ENCODE measurements at regions not wholly inside any gene's neighbourhood (a gene's known extent, or its start where the extent isn't known, plus 50 kb on each side); places are given as distances from the start of the nearest gene placed in this dataset.

DNA sequence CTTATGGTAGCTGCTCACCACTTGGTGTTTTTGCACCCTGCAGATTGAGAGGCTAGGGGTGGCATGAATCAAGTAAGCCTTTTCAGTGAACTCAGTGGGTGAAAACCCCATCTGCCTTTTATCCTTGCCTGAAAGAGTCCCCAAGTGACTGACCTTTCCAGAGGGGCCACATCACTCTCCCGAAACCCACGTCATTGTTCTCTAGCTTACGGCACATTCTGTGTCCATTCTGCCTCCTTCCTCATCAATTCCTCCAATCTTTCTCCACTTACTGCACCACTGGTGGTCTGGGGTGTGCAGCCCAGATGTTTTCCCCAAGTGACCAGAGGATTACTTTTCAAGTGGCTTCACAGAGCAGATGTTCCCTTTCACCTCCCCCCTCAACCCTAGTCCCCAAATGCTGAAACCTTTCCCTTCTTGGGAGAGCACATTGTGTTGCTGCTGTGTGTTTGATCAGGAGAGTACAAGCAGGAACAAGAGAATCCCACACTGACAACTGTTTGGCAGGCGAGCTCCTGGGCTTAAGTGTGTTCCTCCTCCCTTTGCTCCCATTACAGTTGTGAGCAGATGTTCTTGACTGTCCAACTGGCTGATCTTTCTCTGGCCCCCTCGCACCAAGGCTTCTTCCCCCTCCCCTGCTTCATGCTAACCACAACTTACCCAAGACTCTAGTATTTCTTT is 138.0 kb upstream of the IGF1 start:
- no peak for TF ChIP-seq POLR2A (IDR thresholded peaks at IDR 0.05; ENCODE audit: low read depth, low read length)
- TF ChIP-seq POU2F2 (IDR thresholded peaks at IDR 0.05; ENCODE audit: low read depth, low read length): no peak
- no peak for TF ChIP-seq PAX5 (IDR thresholded peaks at IDR 0.05; ENCODE audit: insufficient read depth, low read length, severe bottlenecking)
- TF ChIP-seq POLR2AphosphoS5 (IDR thresholded peaks at IDR 0.05; ENCODE audit: low read depth, low read length): no peak
- no peak for TF ChIP-seq SPI1 (IDR thresholded peaks at IDR 0.05; ENCODE audit: low read depth, low read length)
- no peak for TF ChIP-seq TAF1 (IDR thresholded peaks at IDR 0.05; ENCODE audit: low read depth, low read length)
- DNase-seq (ENCODE audit: insufficient read length, low spot score) (no peak), FAIRE-seq (no peak)

DNA sequence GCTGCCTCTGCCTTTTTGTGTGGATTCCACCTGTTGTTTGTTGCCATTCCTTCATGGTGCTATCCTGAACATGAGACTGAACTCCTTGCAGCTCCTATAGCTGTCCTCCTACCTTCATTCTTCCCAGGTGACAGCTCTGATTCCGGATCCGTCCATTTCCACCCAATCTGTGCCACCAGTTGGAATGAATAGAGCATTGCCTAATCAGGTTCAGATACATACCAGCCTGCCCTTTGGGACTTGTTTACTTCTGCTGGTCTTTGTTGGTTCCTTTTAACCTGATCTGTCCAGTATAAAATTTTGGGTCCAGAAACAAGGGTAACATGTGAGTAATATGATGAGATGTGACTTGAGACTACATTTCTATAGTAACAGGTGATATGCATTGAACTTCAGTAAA is 136.3 kb upstream of the IGF1 start:
- TF ChIP-seq SPI1 (IDR thresholded peaks at IDR 0.05; ENCODE audit: low read depth, low read length) (no peak), POLR2AphosphoS5 (IDR thresholded peaks at IDR 0.05; ENCODE audit: low read depth, low read length) (no peak), TAF1 (IDR thresholded peaks at IDR 0.05; ENCODE audit: low read depth, low read length) (no peak), PAX5 (IDR thresholded peaks at IDR 0.05; ENCODE audit: insufficient read depth, low read length, severe bottlenecking) (no peak), POU2F2 (IDR thresholded peaks at IDR 0.05; ENCODE audit: low read depth, low read length) (no peak), POLR2A (IDR thresholded peaks at IDR 0.05; ENCODE audit: low read depth, low read length) (no peak)
- DNase-seq (ENCODE audit: insufficient read length, low spot score): no peak
- FAIRE-seq: no peak

DNA sequence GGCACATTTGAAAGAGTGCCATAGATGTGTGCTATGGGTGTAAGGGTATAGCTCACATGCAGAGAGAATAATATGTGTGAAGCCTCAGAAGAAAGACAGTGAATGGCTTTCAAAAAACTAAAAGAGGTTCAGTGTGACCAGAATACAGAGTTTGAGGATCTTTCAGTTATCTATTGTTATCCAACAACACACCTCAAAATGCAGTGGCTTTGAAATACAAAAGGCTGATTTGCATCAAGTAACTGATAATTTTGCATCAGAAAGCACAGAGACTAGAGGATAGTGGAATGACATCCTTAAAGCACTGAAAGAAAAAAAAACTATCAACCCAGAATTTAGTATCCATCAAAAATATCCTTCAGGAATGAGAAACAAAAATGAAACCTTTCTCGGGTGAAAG is 131.6 kb upstream of the IGF1 start:
- FAIRE-seq: no peak
- TF ChIP-seq POU2F2 (IDR thresholded peaks at IDR 0.05; ENCODE audit: low read depth, low read length): no peak
- no peak for TF ChIP-seq TAF1 (IDR thresholded peaks at IDR 0.05; ENCODE audit: low read depth, low read length)
- TF ChIP-seq SPI1 (IDR thresholded peaks at IDR 0.05; ENCODE audit: low read depth, low read length): no peak
- TF ChIP-seq POLR2A (IDR thresholded peaks at IDR 0.05; ENCODE audit: low read depth, low read length): no peak
- no peak for TF ChIP-seq PAX5 (IDR thresholded peaks at IDR 0.05; ENCODE audit: insufficient read depth, low read length, severe bottlenecking)
- TF ChIP-seq POLR2AphosphoS5 (IDR thresholded peaks at IDR 0.05; ENCODE audit: low read depth, low read length): no peak

DNA sequence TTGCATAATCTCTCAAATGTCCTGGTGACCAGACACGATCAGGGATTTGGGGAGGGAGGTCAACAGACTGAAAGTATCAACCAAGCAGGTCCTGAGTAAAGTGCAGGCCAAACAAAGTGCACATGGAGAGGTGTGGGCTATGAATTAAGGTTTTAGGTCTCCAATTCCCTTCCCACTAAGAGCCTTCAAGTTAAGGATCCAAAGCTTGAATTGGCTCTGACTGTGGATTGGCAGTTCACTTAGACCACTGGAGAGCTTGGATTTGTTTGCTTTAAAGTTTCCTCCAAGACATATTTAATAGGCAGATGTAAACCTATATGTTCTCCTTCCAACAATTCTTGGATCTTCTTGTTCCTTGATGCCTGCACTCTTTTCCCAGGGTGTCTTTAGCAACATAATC is 129.6 kb upstream of the IGF1 start:
- DNase-seq (ENCODE audit: insufficient read length, low spot score): no peak
- FAIRE-seq: no peak
- TF ChIP-seq TAF1 (IDR thresholded peaks at IDR 0.05; ENCODE audit: low read depth, low read length) (no peak), POLR2A (IDR thresholded peaks at IDR 0.05; ENCODE audit: low read depth, low read length) (no peak), POU2F2 (IDR thresholded peaks at IDR 0.05; ENCODE audit: low read depth, low read length) (no peak), SPI1 (IDR thresholded peaks at IDR 0.05; ENCODE audit: low read depth, low read length) (no peak), POLR2AphosphoS5 (IDR thresholded peaks at IDR 0.05; ENCODE audit: low read depth, low read length) (no peak), PAX5 (IDR thresholded peaks at IDR 0.05; ENCODE audit: insufficient read depth, low read length, severe bottlenecking) (no peak)

More for the DNA sequence above, 131.6 kb upstream of the IGF1 start:
- no peak for DNase-seq (ENCODE audit: insufficient read length, low spot score)

DNA sequence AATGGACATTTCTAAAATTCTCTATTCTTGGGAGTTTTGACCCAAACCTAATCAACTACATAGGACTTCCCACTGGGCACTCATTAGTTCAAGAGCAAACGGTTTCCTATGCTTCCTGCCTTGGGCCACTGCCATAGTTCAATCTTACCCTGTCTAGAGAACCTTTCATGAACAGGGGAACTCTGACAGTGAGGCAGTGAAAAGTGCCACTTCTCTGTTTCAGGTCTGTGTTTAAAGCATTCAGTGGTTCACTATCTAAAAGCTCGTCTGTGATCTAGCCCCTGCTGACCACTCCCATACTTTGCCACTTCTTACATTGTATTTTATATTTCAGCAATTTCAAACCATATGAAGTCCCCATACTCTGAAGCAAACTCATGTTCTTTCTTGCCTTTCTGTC is 122.7 kb upstream of the IGF1 start:
- TF ChIP-seq SPI1 (IDR thresholded peaks at IDR 0.05; ENCODE audit: low read depth, low read length): peak; percentile 78
- TF ChIP-seq POLR2A (IDR thresholded peaks at IDR 0.05; ENCODE audit: low read depth, low read length): no peak
- TF ChIP-seq TAF1 (IDR thresholded peaks at IDR 0.05; ENCODE audit: low read depth, low read length): no peak
- no peak for TF ChIP-seq POU2F2 (IDR thresholded peaks at IDR 0.05; ENCODE audit: low read depth, low read length)
- TF ChIP-seq PAX5 (IDR thresholded peaks at IDR 0.05; ENCODE audit: insufficient read depth, low read length, severe bottlenecking): no peak
- no peak for TF ChIP-seq POLR2AphosphoS5 (IDR thresholded peaks at IDR 0.05; ENCODE audit: low read depth, low read length)
- no peak for FAIRE-seq
- no peak for DNase-seq (ENCODE audit: insufficient read length, low spot score)

DNA sequence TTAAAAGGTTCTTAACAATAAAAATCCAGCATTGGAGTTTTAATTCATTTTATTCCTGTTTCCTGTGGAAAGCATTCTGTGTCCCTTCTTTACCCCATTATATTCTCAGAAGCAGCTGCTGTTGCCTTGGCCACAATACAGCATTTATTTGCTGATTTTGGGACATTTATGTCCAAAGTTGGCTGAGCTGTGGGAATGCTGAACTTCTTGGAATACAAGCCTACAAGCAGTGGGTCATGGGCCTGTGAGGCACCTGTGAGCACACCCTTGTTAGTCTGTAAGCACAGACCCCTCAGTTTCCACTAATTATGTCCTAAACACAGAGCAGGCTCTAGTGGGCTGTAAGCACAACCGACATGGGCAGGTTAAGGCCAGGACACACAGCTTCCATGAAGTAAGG is 122.2 kb upstream of the IGF1 start:
- DNase-seq (ENCODE audit: insufficient read length, low spot score): no peak
- FAIRE-seq: no peak
- TF ChIP-seq POLR2A (IDR thresholded peaks at IDR 0.05; ENCODE audit: low read depth, low read length) (no peak), TAF1 (IDR thresholded peaks at IDR 0.05; ENCODE audit: low read depth, low read length) (no peak), SPI1 (IDR thresholded peaks at IDR 0.05; ENCODE audit: low read depth, low read length) (no peak), PAX5 (IDR thresholded peaks at IDR 0.05; ENCODE audit: insufficient read depth, low read length, severe bottlenecking) (no peak), POLR2AphosphoS5 (IDR thresholded peaks at IDR 0.05; ENCODE audit: low read depth, low read length) (no peak), POU2F2 (IDR thresholded peaks at IDR 0.05; ENCODE audit: low read depth, low read length) (no peak)

DNA sequence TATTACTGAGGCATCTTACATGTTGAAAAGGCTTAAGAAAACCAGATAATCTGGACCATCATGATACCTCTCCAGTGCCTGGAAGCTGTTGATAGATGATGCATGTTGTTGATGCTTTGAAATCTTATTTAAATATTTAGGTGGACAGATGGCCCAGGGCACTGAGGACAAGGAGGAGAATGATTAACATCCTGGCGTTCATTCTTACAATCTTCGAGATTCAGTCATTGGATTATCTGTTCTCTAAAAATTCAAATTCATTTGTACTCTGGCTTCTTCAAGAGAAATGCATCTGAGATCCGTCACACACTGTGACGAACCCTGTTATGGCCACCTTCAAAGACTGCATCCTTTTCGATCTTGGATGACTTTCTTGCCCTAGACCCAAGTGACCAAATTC is 121.3 kb upstream of the IGF1 start:
- TF ChIP-seq POLR2AphosphoS5 (IDR thresholded peaks at IDR 0.05; ENCODE audit: low read depth, low read length): no peak
- FAIRE-seq: no peak
- DNase-seq (ENCODE audit: insufficient read length, low spot score): no peak

DNA sequence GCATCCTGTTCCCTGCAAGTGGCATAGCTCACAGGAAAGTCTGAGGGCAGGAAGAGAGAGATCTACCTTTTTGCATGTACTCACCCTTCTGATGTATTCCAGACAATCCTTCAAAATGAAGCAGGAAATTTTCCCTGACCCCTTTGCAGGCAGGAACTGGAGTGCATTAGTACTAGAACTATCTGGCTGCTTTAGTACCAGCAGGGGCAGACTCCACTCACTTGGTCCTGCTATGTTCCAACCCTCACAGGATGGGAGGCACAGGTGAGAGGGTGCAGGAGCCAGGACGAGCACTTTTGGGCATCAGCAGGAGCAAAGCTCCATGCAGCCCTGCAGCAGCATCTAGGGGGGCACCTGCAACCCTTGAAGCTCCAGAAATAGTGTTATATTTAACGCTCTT is 116.3 kb upstream of the IGF1 start:
- TF ChIP-seq POLR2AphosphoS5 (IDR thresholded peaks at IDR 0.05; ENCODE audit: low read depth, low read length): no peak
- no peak for TF ChIP-seq POLR2A (IDR thresholded peaks at IDR 0.05; ENCODE audit: low read depth, low read length)
- TF ChIP-seq POU2F2 (IDR thresholded peaks at IDR 0.05; ENCODE audit: low read depth, low read length): no peak
- TF ChIP-seq SPI1 (IDR thresholded peaks at IDR 0.05; ENCODE audit: low read depth, low read length): no peak
- TF ChIP-seq TAF1 (IDR thresholded peaks at IDR 0.05; ENCODE audit: low read depth, low read length): no peak
- TF ChIP-seq PAX5 (IDR thresholded peaks at IDR 0.05; ENCODE audit: insufficient read depth, low read length, severe bottlenecking): no peak
- FAIRE-seq: no peak

DNA sequence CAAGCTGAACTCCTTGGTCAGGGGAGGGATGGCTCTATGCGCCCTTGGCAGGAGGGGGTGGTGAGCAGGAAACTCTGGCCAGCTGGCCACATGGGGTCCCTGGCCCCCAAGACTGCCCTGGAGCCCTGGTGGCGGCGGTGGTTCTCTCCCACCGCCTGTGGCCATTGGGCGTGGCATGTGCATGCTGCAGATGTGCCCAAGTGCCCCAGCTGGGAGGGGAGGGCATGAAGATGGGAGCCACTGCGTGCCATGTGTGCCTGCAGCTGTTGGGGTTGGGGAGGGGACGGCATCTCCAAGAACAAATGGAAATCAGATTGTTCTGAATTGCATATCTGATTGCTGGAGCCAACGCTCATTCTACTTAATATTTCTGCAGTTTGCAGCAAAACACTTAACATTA is 115.7 kb upstream of the IGF1 start:
- DNase-seq (ENCODE audit: insufficient read length, low spot score) (no peak), FAIRE-seq (no peak)
- TF ChIP-seq PAX5 (IDR thresholded peaks at IDR 0.05; ENCODE audit: insufficient read depth, low read length, severe bottlenecking): no peak
- no peak for TF ChIP-seq SPI1 (IDR thresholded peaks at IDR 0.05; ENCODE audit: low read depth, low read length)
- no peak for TF ChIP-seq POU2F2 (IDR thresholded peaks at IDR 0.05; ENCODE audit: low read depth, low read length)
- TF ChIP-seq TAF1 (IDR thresholded peaks at IDR 0.05; ENCODE audit: low read depth, low read length): no peak
- no peak for TF ChIP-seq POLR2AphosphoS5 (IDR thresholded peaks at IDR 0.05; ENCODE audit: low read depth, low read length)
- TF ChIP-seq POLR2A (IDR thresholded peaks at IDR 0.05; ENCODE audit: low read depth, low read length): no peak

More for the DNA sequence above, 116.3 kb upstream of the IGF1 start:
- no peak for DNase-seq (ENCODE audit: insufficient read length, low spot score)

DNA sequence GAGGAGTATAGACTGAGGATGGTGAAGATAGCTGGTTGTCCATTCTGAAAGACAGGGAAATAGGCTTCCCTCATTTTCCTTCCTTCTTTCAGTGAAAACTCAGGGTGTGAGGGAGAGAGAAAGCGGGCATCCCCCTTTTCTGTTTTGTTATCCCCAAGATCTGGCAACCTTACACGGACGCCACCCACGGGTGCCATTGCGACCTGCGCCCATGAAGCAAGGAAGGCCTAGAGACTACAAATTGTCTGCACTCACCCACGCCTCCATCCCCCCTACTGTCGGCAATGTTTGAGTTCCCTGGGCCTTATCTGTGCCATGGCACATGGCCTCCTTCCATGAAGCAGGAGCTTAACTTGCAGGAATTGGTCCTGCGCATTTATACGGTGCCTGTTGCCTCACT is 115.0 kb upstream of the IGF1 start:
- TF ChIP-seq POLR2AphosphoS5 (IDR thresholded peaks at IDR 0.05; ENCODE audit: low read depth, low read length) (no peak), POU2F2 (IDR thresholded peaks at IDR 0.05; ENCODE audit: low read depth, low read length) (no peak), PAX5 (IDR thresholded peaks at IDR 0.05; ENCODE audit: insufficient read depth, low read length, severe bottlenecking) (no peak), POLR2A (IDR thresholded peaks at IDR 0.05; ENCODE audit: low read depth, low read length) (no peak), TAF1 (IDR thresholded peaks at IDR 0.05; ENCODE audit: low read depth, low read length) (no peak), SPI1 (IDR thresholded peaks at IDR 0.05; ENCODE audit: low read depth, low read length) (no peak)
- FAIRE-seq: no peak
- DNase-seq (ENCODE audit: insufficient read length, low spot score): no peak

Measured in GM12891 (cell line).